AG08396 (cell line): ENCODE measurements at regions not wholly inside any gene's neighbourhood (a gene's known extent, or its start where the extent isn't known, plus 50 kb on each side); places are given as distances from the start of the nearest gene placed in this dataset.
A peak's percentile ranks its signal among the peaks of the same experiment; 100 is the strongest.

Experiments
- DNase-seq: peaks from one replicate; pipeline ENCODE4 v3.0.0; 2012; ENCODE audit warnings: low spot score, mixed read lengths

DNA sequence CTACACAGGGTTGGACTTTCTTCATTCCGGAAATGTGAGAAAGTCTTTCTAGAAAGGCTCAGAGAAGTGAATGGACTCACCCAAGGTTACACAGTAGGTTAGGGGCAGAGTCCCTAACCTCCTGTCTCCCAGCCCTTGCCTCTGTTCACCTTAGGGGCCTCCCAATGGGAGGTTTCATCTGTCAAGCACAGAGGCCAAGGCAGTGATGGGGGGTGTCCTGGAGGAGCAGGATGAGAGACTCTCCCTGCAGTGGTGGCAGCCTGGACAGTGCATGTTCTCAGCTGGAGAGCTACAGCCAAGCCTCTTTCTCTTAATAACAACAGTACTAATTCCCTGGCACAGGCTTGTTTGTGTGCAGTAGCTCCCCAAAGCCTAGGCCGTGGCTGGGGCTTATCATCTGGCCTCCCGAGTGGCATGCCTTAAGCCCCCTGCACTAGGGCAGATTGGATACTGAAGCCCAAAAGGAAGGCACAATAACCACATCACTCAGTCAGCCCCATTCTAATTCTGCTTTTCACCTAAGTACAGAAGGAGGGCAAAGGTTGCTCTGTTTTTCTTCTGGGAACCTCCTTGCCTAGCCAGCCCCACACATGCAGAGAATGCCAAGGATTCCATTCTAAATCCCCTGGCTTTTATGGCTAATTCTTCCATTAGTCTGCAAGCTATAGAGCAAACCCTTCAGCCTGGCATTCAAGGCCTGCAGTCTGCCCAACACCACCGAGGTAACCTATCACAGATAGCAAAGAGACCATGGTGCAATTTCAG lies 50.2 kb upstream of the XPA start:
- DNase-seq: no peak

DNA sequence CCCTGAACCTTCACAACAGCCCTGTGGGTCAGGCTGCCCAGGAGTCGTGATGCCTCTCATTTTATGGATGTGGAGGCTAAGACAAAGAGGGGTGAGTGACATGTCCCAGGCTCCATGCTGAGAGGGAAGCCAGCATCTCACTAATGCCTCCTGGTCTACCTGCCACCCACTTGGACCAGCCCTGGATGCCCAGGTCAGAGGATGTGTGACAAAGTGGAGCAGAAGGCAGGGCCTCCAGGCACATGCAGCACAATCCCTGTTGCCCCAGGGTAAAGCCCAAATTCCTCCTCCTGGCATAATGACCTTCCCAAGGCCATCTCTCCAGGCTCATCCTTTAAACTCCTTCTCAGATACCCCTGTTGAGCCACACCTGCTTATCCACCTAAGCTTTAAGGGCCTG lies 51.4 kb upstream of the XPA start:
- no peak for DNase-seq

DNA sequence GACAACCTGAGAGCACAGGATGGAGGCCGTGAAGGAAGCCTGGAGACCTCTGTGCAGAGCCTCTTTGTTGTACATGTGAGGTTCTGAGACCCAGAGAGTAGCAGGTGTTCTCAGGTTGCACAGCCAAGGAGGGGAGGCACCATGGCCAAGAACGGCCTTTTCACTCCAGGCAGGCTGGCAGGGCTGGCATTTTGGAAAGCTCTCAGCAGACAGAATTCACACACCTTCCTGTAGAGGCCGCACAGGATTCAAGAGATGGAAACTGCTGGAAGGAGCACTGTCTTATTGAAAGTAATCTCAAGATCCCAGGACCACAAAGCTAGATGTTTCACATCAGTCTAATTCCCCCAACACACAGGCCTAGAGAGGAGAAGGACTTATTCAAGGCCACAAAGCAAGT lies 52.8 kb upstream of the XPA start:
- no peak for DNase-seq

DNA sequence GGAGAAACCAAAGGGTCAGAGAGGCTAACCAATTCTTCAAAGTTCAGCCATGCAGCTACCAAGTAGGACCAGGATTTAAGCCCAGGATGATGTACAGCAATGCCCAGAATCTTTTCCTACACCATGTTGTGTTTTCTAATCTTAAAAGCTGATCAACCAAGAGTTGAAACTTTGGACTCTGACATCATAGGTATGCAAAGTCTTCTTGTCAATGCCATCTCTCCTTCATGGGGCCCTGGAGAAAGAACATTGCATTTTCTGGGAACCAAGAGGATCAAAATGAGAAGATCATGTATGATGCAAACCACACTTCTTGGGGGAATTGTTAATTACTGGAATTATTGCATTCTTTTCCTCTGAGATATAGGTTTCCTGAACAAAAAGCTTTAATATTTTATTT lies 54.4 kb upstream of the XPA start:
- no peak for DNase-seq

DNA sequence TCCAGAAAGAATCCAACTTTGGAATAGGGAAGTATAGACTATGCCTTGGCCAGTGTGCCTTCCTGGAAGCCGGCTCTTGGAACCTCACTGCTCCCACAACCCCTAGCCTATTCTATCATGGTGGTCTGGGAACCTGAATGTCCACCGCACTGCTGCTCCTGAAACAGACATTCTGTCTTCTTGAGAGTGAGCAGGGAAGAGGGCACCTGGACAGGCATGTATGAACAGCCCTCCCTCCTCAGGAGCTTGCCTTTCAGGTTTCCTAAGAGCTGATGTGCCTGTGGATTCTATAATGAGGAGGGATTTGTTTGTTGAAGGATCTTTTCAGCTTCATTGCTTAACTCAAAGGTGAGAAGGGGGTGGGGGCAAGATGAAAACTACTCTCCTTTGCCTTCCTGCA lies 55.1 kb upstream of the XPA start:
- DNase-seq: no peak

DNA sequence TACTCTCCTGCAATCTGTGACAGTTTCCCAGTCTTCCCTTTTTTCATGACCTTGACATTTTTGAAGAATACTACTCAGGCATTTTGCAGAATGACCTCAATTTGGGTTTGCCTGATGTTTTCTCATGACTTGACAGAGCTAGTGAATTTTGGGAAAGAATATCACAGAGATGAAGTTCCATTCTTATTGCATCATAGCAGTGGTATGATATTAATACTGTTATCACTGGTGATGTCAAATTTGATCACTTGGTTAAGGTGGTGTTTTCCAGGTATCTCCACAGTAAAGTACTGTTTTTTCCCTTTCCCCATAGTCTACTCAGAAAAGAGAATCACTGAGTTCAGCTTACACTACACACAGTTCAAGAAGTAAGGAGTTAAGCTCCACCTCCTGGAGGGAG lies 56.2 kb upstream of the XPA start:
- DNase-seq: no peak

DNA sequence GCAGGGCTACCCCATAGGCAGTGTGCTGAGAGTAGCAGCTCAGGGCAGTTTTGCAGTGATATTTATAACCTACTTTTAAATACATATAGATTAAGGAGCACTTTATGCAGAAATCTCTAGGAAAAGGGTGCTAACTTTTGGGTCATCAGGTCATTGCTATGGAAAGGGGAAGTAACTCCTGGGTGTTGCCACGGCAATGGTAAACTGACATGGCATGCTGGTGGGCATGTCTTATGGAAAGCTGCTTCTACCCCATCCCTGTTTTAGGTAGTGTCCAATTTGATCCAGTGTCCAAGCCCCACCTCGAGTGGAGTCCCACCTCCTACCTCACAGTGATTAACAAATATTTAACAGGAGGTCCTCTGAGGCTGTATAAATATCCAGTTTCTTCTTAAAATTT lies 56.8 kb upstream of the XPA start:
- DNase-seq: no peak

DNA sequence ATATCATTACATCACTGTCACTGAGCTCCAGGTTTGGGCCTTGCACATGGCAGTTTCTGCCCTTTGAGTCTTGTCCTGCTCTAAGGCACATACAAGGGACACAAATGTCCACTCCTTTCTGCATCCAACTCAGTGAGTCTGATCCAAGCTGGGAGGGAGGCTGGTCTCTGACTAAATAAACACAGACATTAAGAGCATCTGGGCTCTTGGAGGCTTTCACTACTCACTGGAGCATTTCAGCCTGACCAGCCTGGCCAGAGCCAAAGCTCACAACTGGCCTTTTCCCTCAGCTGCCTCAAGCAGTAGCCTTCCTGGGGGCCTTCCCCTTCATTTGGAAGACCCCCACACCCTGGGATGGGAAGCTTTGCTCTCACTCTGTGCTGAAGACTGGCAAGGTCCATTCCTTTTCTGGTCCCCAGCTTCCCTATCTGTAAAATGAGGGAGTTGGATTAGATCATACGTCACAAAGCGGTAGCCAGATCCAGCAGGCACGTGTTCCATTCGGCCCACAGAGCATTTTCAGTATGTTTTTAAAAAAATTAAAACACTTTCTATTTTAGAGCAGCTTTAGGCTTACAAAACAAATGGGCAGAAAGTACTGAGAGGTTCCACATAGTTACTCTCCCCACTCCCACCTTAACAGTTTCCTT lies 58.6 kb upstream of the XPA start:
- DNase-seq: no peak

DNA sequence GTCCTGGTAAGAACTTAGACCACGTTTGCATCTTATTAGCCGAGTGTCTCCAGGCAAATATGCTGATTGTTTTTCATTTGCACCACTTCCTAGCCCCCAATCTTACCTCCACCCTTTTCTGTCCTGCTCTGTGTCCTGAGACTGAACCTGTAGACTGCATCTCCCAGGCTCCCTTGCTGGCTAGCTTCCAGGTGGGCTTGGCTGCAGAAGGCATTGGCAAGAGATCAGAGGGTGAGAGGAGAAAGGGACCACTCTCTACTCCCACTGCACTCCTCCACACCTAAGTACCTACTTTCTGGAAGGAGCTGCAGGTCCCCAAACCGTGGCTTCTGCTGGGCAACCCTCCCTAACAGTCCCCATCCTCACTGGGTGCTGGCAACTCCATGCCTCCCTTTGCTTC lies 59.9 kb upstream of the XPA start:
- no peak for DNase-seq

DNA sequence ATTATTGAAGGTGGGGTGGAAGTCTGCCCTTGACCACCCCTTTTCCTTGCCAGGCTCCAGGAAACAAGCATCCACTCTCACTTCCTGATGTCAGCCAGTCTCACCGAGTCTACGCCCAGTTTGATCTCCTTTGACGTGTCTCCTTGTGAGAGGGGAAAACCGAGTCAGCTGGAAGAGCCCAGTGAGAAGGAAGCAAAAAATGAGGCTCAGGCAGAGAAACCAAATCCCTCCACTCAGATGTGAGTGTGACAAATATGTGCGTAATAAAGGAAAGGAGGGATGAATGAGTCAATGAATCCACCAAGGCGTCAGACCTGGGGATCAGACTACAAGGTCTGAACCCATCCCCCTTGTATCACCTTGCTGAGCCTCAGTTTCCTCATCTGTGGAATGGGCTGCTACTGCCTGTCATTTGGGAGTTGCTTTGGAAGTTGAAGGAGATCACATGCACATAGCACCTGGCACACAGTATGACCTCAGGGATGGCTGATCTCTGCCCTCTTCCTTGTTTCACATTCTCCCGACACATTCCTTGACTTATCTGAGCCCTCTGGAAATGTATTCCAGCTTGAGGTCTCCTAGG lies 61.3 kb upstream of the XPA start:
- no peak for DNase-seq

DNA sequence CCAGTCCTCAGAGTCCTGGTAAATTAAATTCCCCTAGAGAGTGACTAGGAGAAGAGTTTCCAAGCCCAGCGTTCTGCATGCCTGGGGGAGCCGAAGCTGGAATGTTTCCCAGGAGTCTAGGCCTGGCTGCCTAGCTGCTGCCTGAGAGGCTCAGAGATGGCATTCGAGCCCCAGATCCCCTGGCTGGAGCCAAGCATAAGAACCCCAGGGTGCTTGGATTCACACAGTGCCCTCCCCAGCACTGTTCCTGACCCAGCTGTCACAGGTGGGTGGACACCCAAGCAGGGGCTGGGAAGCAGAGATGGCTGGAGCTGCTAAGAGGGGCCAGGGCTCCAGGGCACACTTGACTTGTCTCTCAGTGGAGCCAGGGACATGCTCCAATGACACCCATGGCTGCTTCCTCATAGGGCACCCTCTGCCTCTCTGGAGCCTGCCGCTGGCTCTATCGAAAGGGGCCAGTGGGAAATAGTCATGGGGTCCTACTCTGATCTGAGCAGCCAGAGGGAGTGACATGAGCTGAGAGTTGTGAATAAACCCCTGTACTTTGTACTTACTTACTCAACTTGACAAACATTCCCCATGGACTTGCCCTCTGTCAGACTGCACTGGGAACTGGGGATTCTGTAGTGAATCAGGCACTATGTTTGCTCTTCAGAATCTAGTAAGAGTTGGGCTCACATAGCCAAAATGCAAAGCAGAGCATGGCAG lies 62.6 kb upstream of the XPA start:
- DNase-seq: no peak

DNA sequence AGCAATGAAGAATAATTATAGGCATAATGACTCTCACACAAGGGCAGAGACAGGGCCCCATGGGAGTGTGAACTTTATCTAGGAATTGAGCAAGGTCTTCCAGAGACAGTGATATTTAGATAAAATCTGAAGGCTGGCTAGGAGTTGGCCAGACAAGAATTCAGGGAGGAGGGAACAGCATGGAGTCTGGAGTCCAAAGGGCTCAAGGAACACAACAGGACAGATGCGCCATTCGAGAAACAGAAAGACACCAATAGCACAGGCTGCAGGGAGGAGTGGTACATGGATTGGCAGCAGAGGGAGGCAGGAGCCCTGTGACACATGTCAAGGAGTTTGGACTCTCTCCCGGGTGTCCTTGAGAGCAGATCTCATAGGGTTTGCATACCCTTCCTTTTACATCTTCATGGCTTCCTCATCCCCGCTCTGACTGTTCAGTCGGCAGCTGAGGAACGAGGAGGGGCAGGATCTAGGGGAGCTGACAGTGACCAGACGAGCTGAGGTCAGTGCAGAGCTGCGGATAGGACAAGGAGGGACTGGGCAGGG lies 64.0 kb upstream of the XPA start:
- no peak for DNase-seq

DNA sequence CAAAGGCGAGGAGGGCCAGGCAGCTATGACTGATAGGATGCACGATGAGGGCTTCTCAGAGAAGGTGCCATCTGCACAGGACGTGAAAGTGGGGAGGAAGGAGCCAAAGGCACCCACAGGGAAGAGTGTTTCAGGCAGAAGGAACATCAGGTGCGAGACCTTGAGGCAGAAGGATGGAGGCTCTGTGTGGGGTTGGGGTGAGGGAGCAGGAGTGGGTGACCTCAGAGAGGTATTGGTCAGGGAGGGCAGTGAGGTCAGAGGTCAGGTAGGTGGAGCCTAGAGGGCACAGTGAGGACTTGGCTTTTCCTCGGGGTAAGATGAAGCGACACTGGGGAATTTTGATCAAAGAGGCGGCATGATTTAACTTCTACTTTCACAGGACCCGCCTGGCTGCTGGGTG lies 64.7 kb upstream of the XPA start:
- DNase-seq: no peak

DNA sequence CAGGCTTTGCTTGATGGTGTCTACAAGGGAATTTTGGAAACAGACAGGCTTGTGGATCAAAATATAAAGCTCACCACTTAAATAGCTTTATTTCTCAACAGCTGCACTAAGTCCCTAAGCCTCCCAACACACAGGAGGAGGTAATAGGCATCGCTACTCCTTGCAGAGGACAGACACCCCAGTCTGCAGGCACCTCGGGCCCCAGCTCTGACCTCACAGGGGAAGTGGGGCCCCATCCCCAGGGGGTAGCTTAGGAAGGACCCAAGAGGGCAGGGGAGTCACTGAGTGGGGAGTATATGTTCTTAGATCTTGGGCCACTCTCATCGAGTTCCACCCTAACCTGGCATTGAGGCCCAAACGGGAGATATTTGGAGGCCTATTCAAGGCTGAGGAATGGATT lies 66.7 kb upstream of the XPA start:
- DNase-seq: no peak

DNA sequence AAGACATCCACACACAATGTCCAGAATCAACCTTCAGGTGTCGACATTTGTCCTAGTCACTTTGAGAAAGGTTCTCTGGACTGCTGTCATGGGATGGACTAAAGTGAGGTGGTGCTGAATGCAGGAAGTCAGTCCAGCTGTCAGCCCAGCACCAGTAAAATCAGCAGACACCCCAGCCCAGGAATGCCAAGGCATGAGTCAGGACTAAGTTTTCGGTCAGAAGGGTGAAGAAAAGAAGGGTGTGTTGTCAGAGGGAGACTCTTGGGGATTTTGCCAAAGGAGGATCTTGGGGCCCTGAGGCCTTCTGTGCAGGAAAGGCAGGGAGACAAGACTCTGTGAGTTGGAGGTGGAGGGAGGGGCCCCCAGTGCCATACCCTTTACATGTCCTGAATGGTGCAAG lies 69.0 kb upstream of the XPA start:
- DNase-seq: peak; percentile 61

DNA sequence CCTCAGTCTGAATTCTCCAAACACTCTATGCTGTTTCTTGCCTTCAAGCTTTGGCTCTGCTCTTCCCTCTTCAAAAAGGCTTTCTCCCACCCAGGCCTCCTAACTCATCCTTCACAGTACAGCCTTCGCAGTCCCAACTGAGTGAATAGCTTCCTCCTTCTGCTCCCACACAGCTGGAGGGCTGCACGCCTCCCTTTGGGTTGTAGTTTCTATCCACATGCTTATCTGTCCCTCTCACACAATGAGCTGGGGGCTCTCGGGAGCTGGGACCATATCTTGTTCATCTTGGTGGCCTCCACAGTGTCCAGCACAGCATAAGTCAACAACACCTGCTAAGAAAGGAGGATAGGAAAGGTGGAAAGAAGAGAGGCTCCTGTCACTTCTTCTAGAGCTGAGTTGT lies 69.5 kb upstream of the XPA start:
- DNase-seq: no peak

DNA sequence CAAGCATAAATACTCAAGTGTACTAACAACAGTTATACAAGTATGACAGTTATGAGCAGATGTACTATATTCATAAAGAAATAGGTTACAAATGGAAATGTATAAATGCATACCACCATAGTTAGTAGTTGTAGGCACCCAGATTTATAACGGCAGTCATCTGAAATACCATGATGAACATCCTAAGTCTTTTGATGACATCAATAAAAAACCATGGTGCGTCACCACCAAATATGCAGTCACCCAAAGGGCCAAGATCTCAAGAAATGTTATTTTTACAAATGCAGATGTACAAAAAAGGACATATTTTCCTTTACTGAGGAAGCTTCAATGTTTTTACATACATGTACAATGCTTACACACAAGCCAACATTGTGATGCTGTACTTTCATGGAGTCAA lies 70.8 kb upstream of the XPA start:
- no peak for DNase-seq

DNA sequence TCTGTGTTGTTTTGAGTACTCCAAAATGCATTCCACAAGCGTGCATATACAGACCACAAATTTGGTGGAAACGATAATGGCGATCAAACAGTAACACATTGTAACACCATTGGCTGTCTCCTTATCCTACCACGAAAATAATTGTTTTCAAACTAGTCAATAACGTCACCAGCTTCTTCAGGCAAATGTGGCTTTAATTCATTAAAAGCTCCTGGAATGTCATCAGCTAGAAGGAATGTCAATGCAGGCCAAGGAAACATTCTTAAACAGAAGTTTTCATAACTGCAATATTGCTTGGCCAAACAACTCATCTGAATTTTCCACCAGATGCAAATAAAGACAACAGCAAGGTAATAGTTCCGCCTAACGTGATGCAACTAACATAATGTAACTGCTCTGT lies 71.6 kb upstream of the XPA start:
- DNase-seq: peak; percentile 18

DNA sequence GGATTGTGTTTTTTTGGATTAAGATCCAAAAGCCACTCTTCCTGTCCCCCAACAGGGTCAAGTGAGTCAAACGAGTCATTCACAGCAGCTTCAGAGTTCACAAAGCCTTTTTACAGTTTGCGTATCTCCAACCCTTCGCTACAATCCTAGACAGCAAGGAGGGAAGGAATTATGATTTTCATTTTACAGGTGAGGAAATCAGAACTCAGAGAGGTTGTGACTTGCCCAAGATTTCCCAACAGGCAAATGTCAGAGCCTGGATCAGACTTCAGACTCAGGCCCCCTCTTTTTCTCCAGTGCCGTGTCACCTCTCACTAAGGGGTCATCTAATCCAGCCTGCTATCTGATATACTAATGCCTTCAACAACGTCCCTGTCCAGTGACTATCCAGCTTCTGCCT lies 72.1 kb upstream of the XPA start:
- no peak for DNase-seq

DNA sequence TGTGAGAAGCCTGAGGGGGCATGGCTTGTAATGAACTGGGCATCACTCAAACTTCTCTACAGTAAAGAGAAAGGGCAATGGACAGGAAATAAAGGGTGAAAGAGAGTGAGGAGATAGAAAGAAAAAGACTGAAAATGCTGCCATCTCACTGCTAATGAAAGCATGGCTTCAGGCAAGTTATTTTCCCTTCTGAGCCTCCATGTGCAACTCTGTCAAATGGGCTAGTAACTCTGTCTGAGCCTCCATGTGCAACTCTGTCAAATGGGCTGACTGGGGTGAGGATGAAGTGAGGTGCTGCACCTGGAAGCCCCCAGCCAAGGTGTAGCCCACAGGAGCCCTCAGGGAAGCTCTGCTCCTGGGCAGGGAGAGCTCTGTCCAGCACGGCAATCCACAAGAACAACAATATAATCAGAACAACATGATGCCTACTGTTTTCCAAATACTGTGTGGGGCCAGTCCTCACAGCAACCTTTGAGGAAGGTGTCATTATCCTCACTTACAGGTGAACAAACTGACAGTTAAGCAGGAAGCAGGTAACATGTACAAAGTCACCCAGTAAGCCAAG lies 73.8 kb upstream of the XPA start:
- DNase-seq: no peak

DNA sequence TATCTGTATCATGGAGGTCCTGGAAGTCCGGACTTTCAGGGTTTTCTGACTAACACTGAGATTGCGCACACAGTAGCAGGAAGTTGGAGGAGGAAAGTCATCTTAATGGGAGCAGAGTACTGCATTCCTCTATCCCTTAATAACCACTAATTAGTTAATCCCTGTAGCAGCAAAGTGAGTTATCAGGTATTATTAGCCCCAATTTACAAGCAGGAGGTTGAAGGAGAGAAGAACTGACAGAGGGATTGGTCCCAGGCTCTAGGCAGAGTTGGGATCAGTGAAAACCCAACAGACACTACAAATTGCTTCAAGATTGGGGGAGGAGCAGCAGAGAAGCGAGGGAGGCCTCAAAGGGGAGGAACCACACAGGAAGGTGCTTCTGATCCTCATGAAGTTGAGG lies 74.5 kb upstream of the XPA start:
- DNase-seq: no peak

DNA sequence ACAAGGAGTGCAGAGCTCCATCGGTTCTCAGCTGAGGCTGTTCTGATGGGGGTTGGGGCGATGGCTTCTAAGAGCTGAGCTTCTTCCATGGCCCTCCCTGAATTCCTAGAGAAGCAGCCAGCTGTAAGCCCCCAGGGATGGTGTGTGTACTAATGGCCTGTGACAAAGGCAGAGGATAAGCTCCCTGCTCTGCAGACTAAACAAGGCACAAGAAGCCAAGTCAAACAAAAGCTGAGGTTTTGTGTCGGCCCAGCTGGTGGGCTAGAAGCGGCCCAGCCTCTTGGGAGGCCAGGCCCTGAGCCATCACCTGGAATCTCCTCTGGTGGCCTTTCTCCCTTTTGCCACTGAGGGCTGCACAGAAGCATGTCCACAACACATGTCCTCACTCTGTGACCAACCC lies 75.0 kb upstream of the XPA start:
- no peak for DNase-seq

DNA sequence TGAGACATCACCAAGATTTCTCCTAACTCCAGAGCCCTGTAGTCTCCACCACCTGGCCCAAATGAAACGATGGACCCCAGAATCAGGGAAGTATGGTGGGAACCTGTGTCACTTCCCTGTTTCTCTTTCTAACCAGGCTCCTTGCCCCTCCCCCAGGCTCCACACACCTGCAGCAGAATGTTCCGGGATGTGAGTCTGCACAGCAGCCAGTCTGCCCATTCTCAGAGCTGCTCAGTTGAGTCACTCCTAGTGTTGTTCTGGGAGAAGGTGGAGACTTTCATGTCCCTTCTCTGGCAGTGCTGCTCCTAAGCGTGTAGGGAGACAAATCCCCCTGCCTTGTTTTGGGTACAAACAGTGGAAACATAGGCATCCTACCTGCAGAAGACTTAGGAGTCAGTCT lies 76.0 kb upstream of the XPA start:
- DNase-seq: no peak
